Ovary (tissue), 7 donors: ENCODE measurements at regions not wholly inside any gene's neighbourhood (a gene's known extent, or its start where the extent isn't known, plus 50 kb on each side); places are given as distances from the start of the nearest gene placed in this dataset.

Experiments used
- DNase-seq, 5 donors: peaks; one replicate each; pipeline ENCODE4 v3.0.0-alpha.2; 2019 to 2020
- H3K27ac ChIP-seq, 2 donors: fragments of 200-600 bp; one replicate each; pipeline versions ENCODE4 v1.5.1 to v1.8.0; 2019 to 2022
- H3K27me3 ChIP-seq: fragments of 200-600 bp; one replicate; pipeline ENCODE4 v1.8.0; 2022
- H3K36me3 ChIP-seq: fragments of 200-600 bp; sonication (generic); one replicate; pipeline ENCODE4 v1.5.1; 2019
- H3K4me1 ChIP-seq: one replicate; pipeline ENCODE4 v1.8.1; 2013; ENCODE audit warnings: mild to moderate bottlenecking, moderate library complexity; ENCODE audit not compliant: insufficient read depth
- H3K4me3 ChIP-seq: fragments of 200-600 bp; sonication (generic); one replicate; pipeline ENCODE4 v1.5.1; 2017
- H3K9me3 ChIP-seq, 2 donors: fragments of 200-600 bp in 1 of 2; sonication (generic) in 1 of 2; one replicate each; pipeline versions ENCODE4 v1.5.1 to v1.8.1; 2013 to 2019; ENCODE audit warnings: mild to moderate bottlenecking in 1 of 2, moderate library complexity in 1 of 2
- EP300 ChIP-seq: sonication (generic); formaldehyde crosslinking; IDR thresholded peaks from one replicate; pipeline ENCODE4 v1.6.1; 2017; ENCODE audit warnings: antibody characterized with exemption
- POLR2A ChIP-seq: fragments of 450-650 bp; IDR thresholded peaks from one replicate; pipeline ENCODE4 v1.6.1; 2017; ENCODE audit warnings: antibody characterized with exemption, mild to moderate bottlenecking, moderate library complexity
- WGBS, 3 donors: extraction: QIAGEN DNeasy Blood & Tissue Kit in 1 of 3; methylation state at CpG; one replicate each; pipeline versions ENCODE4 v1.1.5 to v1.1.7; 2013 to 2017; 5-methylcytosine and 5-hydroxymethylcytosine counted together
- intact Hi-C, 4 donors: fragments of 100-400 bp; cut with DNase I; formaldehyde crosslinking; loops; one replicate each; pipeline versions ENCODE4 v1.11.0 to v1.15.1; 2022 to 2023
- TF ChIP-seq, protein P1 (sequence below), 3 donors: fragments of 450-650 bp in 2 of 3; fragments of 200-600 bp in 1 of 3; IDR thresholded peaks; one replicate each; pipeline versions ENCODE4 v1.5.1 to v1.8.0; 2016 to 2022; ENCODE audit warnings: antibody characterized with exemption in 3 of 3, mild to moderate bottlenecking in 1 of 3
- donor health status: DM: no; HTN: no; CAD: no; lungs with moderate emphysema.
- donor health status: DM: no; HTN: no; CAD: no.
- donor health status: Bipolar disorder and iron deficiency.
- donor health status: DM: no; HTN: no; CAD: no.
- donor health status: DM: yes; HTN: yes; CAD: no.

- TF ChIP-seq POLR2A (no peak), EP300 (no peak)
- TF ChIP-seq, protein P1, sequence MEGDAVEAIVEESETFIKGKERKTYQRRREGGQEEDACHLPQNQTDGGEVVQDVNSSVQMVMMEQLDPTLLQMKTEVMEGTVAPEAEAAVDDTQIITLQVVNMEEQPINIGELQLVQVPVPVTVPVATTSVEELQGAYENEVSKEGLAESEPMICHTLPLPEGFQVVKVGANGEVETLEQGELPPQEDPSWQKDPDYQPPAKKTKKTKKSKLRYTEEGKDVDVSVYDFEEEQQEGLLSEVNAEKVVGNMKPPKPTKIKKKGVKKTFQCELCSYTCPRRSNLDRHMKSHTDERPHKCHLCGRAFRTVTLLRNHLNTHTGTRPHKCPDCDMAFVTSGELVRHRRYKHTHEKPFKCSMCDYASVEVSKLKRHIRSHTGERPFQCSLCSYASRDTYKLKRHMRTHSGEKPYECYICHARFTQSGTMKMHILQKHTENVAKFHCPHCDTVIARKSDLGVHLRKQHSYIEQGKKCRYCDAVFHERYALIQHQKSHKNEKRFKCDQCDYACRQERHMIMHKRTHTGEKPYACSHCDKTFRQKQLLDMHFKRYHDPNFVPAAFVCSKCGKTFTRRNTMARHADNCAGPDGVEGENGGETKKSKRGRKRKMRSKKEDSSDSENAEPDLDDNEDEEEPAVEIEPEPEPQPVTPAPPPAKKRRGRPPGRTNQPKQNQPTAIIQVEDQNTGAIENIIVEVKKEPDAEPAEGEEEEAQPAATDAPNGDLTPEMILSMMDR (IDR thresholded peaks at IDR 0.05): no peak
- H3K27ac ChIP-seq: no peak overlapping the region
- 42 to 48% (median 47%) methylated on average over 5 of the region's 5 CpGs for WGBS, 3 donors
- H3K9me3 ChIP-seq: no peaks in the 10 kb centered on the region
- intact Hi-C loops: no loop called here
- no peaks in the 10 kb centered on the region for H3K27me3 ChIP-seq
- H3K36me3 ChIP-seq: no peaks in the 10 kb centered on the region
- no peak for DNase-seq
- H3K4me3 ChIP-seq: no peak overlapping the region
- no peaks in the 10 kb centered on the region for H3K4me1 ChIP-seq
Measured at GRCh38 chr18:78625847-78626246, 353.8 kb upstream of the SALL3 start.

GRCh38 chr18:78627551-78628346 is 351.9 kb upstream of the SALL3 start:
- Histone ChIP-seq H3K4me3 (no peak overlapping the region), H3K27me3 (no peaks in the 10 kb centered on the region), H3K36me3 (no peaks in the 10 kb centered on the region), H3K27ac (no peak overlapping the region), H3K9me3 (no peaks in the 10 kb centered on the region), H3K4me1 (no peaks in the 10 kb centered on the region)
- DNase-seq: no peak
- TF ChIP-seq EP300: no peak
- no peak for TF ChIP-seq POLR2A
- TF ChIP-seq, protein P1 (IDR thresholded peaks at IDR 0.05): no peak
- 50 to 59% (median 59%) methylated on average over 21 of the region's 21 CpGs for WGBS, 3 donors
- intact Hi-C loops: no loop called here

DNA sequence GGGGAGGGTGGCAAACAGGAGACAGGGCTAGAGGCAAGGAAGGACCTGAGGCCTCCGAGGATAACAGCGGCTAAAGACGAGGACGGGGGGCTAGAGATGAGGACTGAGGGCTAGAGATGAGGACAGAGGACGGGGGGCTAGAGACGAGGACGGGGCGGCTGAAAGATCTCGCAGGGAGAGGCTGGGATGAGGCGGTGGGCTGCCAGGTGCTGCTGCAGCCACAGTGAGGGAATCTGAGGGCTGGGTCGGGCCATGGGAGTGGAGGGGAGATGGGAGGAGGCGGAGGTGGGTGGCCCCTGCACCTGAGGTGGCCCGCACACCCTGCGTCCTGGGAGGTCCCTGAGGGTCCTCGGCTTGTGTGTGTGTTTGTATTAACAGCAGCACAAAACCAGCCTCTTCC is 350.2 kb upstream of the SALL3 start:
- no peaks in the 10 kb centered on the region for H3K27me3 ChIP-seq
- H3K36me3 ChIP-seq: no peaks in the 10 kb centered on the region
- no peaks in the 10 kb centered on the region for H3K9me3 ChIP-seq
- H3K4me3 ChIP-seq: no peak overlapping the region
- WGBS, 3 donors: 88 to 92% (median 90%) methylated on average over 15 of the region's 15 CpGs
- no peaks in the 10 kb centered on the region for H3K4me1 ChIP-seq
- no peak overlapping the region for H3K27ac ChIP-seq
- no peak for TF ChIP-seq EP300
- no peak for TF ChIP-seq POLR2A
- TF ChIP-seq, protein P1 (IDR thresholded peaks at IDR 0.05): no peak
- DNase-seq: no peak
- intact Hi-C loops: no loop called here

DNA sequence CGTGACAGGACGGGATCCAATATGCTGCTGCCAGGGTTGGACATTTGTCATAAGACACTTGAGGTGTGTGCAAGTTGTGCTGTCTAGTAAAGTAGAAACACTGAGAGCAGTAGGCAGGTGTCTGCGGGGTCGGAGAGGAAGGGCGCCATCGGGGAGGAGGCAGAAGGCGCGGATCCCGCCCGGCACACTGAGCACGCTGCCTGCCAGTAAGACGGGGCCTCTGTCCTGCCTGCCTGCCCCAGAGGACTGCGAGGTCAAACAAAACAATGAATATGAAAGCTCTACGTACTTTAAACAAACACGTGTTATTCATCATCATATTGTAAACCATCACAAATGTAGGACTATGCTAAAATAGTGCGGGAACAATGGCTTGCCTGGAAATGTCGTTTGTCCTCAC is 349.3 kb upstream of the SALL3 start:
- DNase-seq: no peak
- intact Hi-C loops: no loop called here
- no peaks in the 10 kb centered on the region for H3K36me3 ChIP-seq
- no peaks in the 10 kb centered on the region for H3K4me1 ChIP-seq
- H3K27ac ChIP-seq: no peak overlapping the region
- 77 to 89% (median 87%) methylated on average over 17 of the region's 17 CpGs for WGBS, 3 donors
- H3K4me3 ChIP-seq: no peak overlapping the region
- H3K27me3 ChIP-seq: no peaks in the 10 kb centered on the region
- H3K9me3 ChIP-seq: no peaks in the 10 kb centered on the region
- TF ChIP-seq POLR2A (no peak), EP300 (no peak)
- TF ChIP-seq, protein P1 (IDR thresholded peaks at IDR 0.05): no peak
